ENCODE measurements at regions not wholly inside any gene's neighbourhood (a gene's known extent, or its start where the extent isn't known, plus 50 kb on each side); places are given as distances from the start of the nearest gene placed in this dataset.

DNA sequence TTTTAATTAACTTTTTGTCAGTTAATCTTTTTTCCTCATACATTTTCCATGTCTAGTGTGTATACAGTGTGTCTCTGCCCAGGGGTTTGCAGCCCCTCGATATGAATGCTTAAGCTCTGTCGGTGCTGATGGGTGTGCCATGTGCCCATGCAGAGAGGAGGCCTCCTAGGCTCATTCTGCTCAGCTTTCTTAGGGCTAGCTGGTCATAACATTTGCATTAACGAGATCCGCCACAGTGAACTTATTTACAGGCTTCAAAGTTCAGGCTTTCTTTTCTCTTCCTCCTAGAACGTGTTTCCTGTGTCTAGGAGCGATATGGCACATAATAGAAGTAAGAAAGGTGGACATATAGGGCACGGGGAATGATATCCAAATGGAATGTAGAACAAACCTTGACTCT, 783.3 kb downstream of the PLCL1 start:
- intact Hi-C loops (cut with DNase I, micrococcal nuclease) = no loop called here
- no peak overlapping the region for H3K4me3 ChIP-seq (ENCODE audit: low read length)
- Mint-ChIP-seq H3K4me1 (ENCODE audit: low read depth) (no peaks in the 10 kb centered on the region), H3K36me3 (ENCODE audit: low read depth) (no peaks in the 10 kb centered on the region), H3K27ac (no peak overlapping the region), H3K27me3 (no peaks in the 10 kb centered on the region), H3K4me3 (no peak overlapping the region), H3K9me3 (no peaks in the 10 kb centered on the region)
- H3K27ac ChIP-seq (ENCODE audit: low read depth in 1 of 2, low read length in 2 of 2) = no peak overlapping the region
- DNase-seq (no peak), ATAC-seq (ENCODE audit: poor library complexity) (no peak)
- H3K36me3 ChIP-seq (ENCODE audit: insufficient read depth, low read length) = no peaks in the 10 kb centered on the region
- H3K27me3 ChIP-seq (ENCODE audit: control insufficient read depth in 1 of 2, insufficient read depth in 2 of 2, low read length in 2 of 2) = no peaks in the 10 kb centered on the region
- H3K9me3 ChIP-seq (ENCODE audit: control insufficient read depth in 1 of 2, insufficient read depth in 1 of 2, low read length in 2 of 2) = no peaks in the 10 kb centered on the region
- TF ChIP-seq, protein P1, sequence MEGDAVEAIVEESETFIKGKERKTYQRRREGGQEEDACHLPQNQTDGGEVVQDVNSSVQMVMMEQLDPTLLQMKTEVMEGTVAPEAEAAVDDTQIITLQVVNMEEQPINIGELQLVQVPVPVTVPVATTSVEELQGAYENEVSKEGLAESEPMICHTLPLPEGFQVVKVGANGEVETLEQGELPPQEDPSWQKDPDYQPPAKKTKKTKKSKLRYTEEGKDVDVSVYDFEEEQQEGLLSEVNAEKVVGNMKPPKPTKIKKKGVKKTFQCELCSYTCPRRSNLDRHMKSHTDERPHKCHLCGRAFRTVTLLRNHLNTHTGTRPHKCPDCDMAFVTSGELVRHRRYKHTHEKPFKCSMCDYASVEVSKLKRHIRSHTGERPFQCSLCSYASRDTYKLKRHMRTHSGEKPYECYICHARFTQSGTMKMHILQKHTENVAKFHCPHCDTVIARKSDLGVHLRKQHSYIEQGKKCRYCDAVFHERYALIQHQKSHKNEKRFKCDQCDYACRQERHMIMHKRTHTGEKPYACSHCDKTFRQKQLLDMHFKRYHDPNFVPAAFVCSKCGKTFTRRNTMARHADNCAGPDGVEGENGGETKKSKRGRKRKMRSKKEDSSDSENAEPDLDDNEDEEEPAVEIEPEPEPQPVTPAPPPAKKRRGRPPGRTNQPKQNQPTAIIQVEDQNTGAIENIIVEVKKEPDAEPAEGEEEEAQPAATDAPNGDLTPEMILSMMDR (IDR thresholded peaks at IDR 0.05) = no peak
- no peaks in the 10 kb centered on the region for H3K4me1 ChIP-seq (ENCODE audit: insufficient read depth, low read length)
- ChIA-PET POLR2A (no interaction called here), CTCF (no interaction called here)

DNA sequence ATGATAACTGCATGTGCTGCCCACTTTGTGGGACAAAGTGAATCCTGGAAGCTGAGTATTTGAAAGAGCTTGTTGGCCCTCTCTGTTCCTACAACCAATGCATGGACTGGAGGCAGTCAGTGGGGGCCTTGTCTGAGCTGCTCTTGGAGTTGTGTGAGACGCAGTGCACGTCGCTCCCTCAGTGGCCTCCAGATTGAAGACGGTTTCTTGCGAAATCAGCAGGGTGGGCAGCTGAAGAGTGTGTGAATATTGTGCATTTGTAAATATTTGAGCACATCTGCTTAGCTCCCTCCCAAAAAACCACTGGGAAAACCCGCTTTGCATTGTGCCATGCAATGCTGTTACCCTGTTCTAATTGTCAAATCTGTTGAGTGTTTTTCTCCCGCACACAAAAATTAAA, 782.8 kb downstream of the PLCL1 start:
- no peak overlapping the region for H3K27ac Mint-ChIP-seq
- H3K27me3 Mint-ChIP-seq = no peaks in the 10 kb centered on the region
- no peaks in the 10 kb centered on the region for H3K4me1 Mint-ChIP-seq (ENCODE audit: low read depth)
- TF ChIP-seq, protein P1 (IDR thresholded peaks at IDR 0.05) = no peak
- intact Hi-C loops (cut with DNase I, micrococcal nuclease) = no loop called here
- H3K4me3 Mint-ChIP-seq = no peak overlapping the region
- H3K36me3 Mint-ChIP-seq (ENCODE audit: low read depth) = no peaks in the 10 kb centered on the region
- ChIA-PET POLR2A (no interaction called here), CTCF (no interaction called here)
- H3K27me3 ChIP-seq (ENCODE audit: control insufficient read depth in 1 of 2, insufficient read depth in 2 of 2, low read length in 2 of 2) = no peaks in the 10 kb centered on the region
- no peaks in the 10 kb centered on the region for H3K4me1 ChIP-seq (ENCODE audit: insufficient read depth, low read length)
- no peaks in the 10 kb centered on the region for H3K36me3 ChIP-seq (ENCODE audit: insufficient read depth, low read length)
- no peak overlapping the region for H3K4me3 ChIP-seq (ENCODE audit: low read length)
- H3K9me3 ChIP-seq (ENCODE audit: control insufficient read depth in 1 of 2, insufficient read depth in 1 of 2, low read length in 2 of 2) = no peaks in the 10 kb centered on the region
- H3K27ac ChIP-seq (ENCODE audit: low read depth in 1 of 2, low read length in 2 of 2) = no peak overlapping the region
- DNase-seq (no peak), ATAC-seq (ENCODE audit: poor library complexity) (no peak)
- no peaks in the 10 kb centered on the region for H3K9me3 Mint-ChIP-seq

GRCh38 chr2:198571393-198571792, 767.0 kb downstream of the PLCL1 start:
- ChIA-PET CTCF (no interaction called here), POLR2A (no interaction called here)
- Mint-ChIP-seq H3K4me3 (no peak overlapping the region), H3K36me3 (ENCODE audit: low read depth) (no peaks in the 10 kb centered on the region), H3K27me3 (no peaks in the 10 kb centered on the region), H3K9me3 (peaks cover 3% of the 10 kb centered on the region), H3K4me1 (ENCODE audit: low read depth) (no peaks in the 10 kb centered on the region), H3K27ac (no peak overlapping the region)
- Histone ChIP-seq H3K36me3 (ENCODE audit: insufficient read depth, low read length) (no peaks in the 10 kb centered on the region), H3K4me3 (ENCODE audit: low read length) (no peak overlapping the region), H3K4me1 (ENCODE audit: insufficient read depth, low read length) (no peaks in the 10 kb centered on the region), H3K27ac (ENCODE audit: low read depth in 1 of 2, low read length in 2 of 2) (no peak overlapping the region), H3K27me3 (ENCODE audit: control insufficient read depth in 1 of 2, insufficient read depth in 2 of 2, low read length in 2 of 2) (no peaks in the 10 kb centered on the region), H3K9me3 (ENCODE audit: control insufficient read depth in 1 of 2, insufficient read depth in 1 of 2, low read length in 2 of 2) (peaks cover 0 to 6% of the 10 kb centered on the region in 2 experiments)
- intact Hi-C loops (cut with DNase I, micrococcal nuclease) = no loop called here
- no peak for ATAC-seq (ENCODE audit: poor library complexity)
- no peak for DNase-seq
- TF ChIP-seq, protein P1 (IDR thresholded peaks at IDR 0.05) = no peak
